Hepatocyte (in vitro differentiated cells): ENCODE measurements at regions not wholly inside any gene's neighbourhood (a gene's known extent, or its start where the extent isn't known, plus 50 kb on each side); places are given as distances from the start of the nearest gene placed in this dataset.
"Not testable (repeated sequence)": the region's sequence is repeated elsewhere in the genome, so short reads cannot be mapped to it uniquely, and the experiment has no call there.

Experiments used
- CTCF ChIP-seq: fragments of 200-600 bp; sonication (generic); IDR thresholded peaks from 2 replicates; pipeline ENCODE4 v1.5.1; 2016; ENCODE audit warnings: antibody characterized with exemption, mild to moderate bottlenecking; ENCODE audit not compliant: poor library complexity
- EZH2 ChIP-seq: fragments of 200-600 bp; sonication (generic); IDR thresholded peaks from 2 replicates; pipeline ENCODE4 v1.6.1; 2016; ENCODE audit warnings: antibody characterized with exemption, mild to moderate bottlenecking, borderline replicate concordance

- TF ChIP-seq CTCF, EZH2: not testable (repeated sequence)
These were observed 639.6 kb downstream of the TP53TG3F start for GRCh38 chr16:34099028-34099427.
